Activated CD4-positive, alpha-beta T cell treated with anti-CD3 and anti-CD28 coated beads for 24 hours (primary cell): ENCODE measurements at regions not wholly inside any gene's neighbourhood (a gene's known extent, or its start where the extent isn't known, plus 50 kb on each side); places are given as distances from the start of the nearest gene placed in this dataset.

Experiments used
- DNase-seq, 2 donors: peaks; one replicate each; pipeline ENCODE4 v3.0.0-alpha.2; 2020; ENCODE audit warnings: low read depth in 2 of 2

GRCh38 chr13:83953916-83954315 is 71.6 kb upstream of the SLITRK1 start:
- no peak for DNase-seq

- DNase-seq, result no peak
Measured at GRCh38 chr13:83950293-83950692, 68.0 kb upstream of the SLITRK1 start.

DNA sequence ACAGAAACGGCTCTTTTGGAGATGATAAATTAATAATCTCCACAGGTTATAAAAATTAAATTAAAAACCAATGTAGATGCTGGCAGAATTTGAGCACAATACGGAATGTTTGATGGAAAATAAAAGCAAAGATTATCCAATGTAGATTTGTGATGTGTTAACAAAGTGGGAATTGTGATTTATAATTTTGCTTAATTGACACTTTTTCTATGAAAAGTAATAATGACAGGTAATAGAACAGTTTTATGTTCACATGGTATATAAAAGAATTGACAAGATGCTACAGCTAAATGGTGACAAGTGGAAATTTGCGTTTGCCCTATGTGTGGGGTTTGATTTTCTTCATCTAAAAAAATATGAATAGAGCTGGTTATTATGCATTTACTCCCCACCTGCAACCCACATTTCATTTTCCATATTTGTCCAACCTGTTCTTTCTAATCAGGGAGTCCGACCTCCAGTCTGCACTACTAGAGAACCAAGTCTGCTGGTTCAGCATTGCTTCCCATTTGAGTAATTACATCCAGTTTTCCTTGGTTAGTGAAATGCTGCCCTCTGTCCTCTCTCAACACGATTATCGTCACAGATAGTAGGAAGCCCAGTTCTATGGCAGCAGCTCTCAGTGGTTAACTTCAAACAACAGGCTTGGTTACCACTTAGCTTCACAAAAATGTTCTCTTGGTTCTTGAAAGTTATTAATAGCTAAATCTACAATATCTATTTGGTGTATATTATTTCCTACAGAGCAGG is 61.4 kb upstream of the SLITRK1 start:
- DNase-seq, result no peak

DNA sequence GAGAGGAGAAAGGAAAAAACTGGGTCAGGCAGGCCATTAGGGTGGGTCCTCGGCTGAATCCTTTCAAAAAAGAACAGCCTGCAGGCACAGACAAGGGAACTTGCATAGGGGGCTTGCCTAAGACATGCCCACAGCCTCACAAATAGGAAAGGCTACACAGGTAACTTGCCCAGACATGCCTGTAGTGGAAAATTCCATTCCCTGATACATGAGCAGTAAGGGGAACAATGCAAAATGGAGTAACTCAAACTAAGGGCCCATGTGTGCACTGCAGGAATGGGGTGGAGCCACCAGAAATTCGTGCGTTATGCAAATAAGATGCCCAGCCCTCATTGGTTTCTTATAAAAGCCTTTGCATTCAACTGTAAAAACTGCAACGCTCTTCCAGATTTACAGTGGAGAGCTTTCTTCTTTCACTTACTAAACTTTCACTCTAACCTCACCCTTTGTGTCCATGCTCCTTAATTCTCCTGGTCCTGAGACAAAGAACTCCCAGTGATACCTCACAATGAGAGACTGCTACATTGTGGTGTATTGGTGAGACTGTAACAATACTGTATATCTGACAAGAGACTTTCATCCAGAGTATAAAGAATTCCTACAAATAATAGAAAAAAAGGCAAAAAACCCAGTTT is 59.5 kb upstream of the SLITRK1 start:
- no peak for DNase-seq

- no peak for DNase-seq
Measured at GRCh38 chr13:83940742-83941141, 58.5 kb upstream of the SLITRK1 start.

DNA sequence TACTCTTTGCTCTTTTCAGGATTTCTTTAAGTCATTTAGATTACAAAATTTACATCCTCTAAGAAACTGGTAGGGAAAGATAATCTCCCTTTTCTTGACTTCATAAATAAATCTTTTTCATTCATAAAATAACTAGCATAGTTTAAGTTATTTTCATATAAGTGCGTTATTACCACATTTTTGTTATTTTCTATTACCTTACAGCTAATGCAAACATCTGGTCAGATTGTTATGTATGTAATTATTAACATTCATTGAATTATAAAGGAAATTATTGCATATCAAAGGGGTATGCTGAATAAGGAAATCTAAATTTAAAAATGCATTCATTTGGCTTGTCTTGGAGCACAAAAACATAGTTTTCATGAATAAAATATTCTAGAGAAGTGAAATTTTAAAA is 55.3 kb upstream of the SLITRK1 start:
- DNase-seq, result no peak

GRCh38 chr13:83935566-83935965 is 53.3 kb upstream of the SLITRK1 start:
- DNase-seq, result no peak
